KG1 (cell line): ENCODE measurements at regions not wholly inside any gene's neighbourhood (a gene's known extent, or its start where the extent isn't known, plus 50 kb on each side); places are given as distances from the start of the nearest gene placed in this dataset.
"Not testable (repeated sequence)": the region's sequence is repeated elsewhere in the genome, so short reads cannot be mapped to it uniquely, and the experiment has no call there.

Experiments
- DNase-seq: peaks from one replicate; lab custom pipeline; 2025; lab: John Stamatoyannopoulos, UW

GRCh38 chr4:160352637-160353036, 1249.8 kb downstream of the RAPGEF2 start:
- DNase-seq, result no peak

DNA sequence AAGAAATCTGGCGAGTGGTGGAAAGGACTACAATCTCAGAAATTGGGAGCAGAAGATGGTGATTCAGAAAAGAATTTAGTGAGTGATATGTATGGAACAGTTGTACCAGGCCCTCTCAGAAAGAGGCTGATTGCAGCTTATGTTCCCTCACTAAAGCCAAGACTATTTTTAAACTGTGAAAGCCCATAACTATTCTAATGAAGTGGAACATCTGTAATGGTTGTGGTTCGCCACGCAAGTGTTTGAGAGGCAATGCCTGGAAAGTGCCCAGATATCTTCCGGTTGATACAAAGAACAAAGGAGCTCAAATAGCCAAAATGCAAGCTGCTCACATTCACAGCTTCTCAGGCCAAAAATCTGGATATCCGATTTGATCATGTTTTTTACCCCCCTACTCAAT, 1250.7 kb downstream of the RAPGEF2 start:
- DNase-seq, result no peak

GRCh38 chr4:160362478-160362877, 1259.6 kb downstream of the RAPGEF2 start:
- DNase-seq, result no peak

DNA sequence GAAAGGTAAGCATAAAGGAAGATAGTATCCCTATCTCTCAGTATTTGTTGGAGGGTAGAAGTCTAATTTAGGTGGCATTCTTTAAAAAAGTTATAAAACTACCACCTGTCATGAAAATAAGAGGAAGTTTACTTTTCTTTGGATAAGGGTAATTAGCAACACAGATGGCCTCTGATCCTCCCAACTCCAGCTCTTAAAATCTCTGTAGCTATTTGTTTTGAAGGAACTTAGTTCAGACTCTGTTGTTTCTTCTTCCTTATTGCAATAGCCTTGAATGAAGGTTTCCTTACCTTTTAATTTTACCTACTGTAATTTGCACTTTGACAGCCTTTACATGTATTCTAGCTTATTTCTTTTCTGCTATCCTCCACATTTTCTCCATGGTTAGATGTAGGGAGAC, 1261.3 kb downstream of the RAPGEF2 start:
- DNase-seq, result no peak

DNA sequence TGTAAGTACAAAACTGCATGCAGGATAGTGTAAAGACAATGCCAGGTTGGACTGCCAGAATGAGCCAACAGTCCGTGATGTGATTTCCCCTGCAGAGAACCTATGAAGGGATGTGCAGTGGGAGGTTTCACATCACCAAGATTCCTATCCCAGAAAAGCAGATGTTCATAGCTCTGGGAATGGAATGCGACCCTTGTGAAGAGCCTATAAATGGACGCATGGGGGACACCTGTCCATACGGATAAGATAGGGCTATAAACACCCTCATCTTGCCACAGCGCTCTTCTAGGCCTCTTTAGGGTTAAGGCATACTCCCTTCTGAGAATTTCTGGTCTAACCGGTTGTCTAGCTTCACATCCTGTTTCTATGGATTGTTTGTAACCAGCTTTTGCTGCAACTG, 1261.8 kb downstream of the RAPGEF2 start:
- DNase-seq, result not testable (repeated sequence)

DNA sequence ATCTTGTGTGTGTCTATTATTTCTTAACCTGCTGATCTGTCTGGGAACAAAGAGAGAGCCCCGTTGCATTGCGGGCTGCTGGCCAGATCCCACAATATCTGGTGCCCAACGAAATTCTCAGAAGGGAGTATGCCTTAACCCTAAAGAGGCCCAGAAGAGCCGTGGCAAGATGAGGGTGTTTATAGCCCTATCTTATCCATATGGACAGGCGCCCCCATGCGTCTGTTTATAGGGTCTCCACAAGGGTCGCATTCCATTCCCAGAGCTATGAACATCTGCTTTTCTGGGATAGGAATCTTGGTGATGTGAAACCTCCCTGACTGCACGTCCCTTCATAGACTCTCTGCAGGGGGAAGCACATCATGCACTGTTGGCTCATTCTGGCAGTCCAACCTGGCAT, 1262.5 kb downstream of the RAPGEF2 start:
- not testable (repeated sequence) for DNase-seq

DNA sequence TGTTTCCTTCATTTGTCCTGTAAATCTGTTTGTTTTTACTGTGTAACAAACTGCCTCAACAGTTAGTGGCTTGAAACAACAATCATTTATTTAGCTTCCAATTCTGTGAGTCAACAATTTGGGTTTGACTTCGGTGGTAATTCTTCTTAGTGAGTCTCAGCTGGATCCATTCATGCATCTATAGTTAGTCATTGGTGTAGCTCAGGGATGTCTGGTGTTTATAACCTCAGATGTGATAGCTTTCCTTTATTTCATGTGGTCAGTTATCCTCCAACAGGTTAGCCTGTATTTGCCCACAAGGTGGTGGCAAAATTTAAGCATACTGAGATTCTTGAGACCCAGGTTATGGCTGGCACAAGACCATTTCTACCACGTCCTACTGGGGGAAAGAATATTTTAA, 1267.2 kb downstream of the RAPGEF2 start:
- DNase-seq, result no peak

- DNase-seq, result no peak
Observed at GRCh38 chr4:160371446-160371845, 1268.6 kb downstream of the RAPGEF2 start.

DNA sequence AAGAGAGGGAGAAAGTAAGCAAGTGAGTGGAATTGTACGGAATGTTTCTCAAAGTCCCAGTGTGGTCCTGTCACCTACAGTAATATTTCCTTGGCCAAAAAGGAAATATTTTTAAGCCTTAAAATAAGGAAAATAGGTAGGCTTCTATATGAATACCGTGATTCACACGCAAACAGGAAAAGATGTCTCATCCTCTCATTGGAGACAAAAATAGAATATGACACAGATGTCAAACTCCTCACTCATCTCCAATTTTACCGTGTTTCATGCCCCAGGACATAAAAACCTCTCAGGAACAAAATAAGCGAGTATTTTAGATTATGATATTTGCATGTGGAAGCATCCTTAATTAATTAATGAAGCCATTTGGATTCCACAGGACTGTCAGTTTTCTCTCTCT, 1269.5 kb downstream of the RAPGEF2 start:
- no peak for DNase-seq

DNA sequence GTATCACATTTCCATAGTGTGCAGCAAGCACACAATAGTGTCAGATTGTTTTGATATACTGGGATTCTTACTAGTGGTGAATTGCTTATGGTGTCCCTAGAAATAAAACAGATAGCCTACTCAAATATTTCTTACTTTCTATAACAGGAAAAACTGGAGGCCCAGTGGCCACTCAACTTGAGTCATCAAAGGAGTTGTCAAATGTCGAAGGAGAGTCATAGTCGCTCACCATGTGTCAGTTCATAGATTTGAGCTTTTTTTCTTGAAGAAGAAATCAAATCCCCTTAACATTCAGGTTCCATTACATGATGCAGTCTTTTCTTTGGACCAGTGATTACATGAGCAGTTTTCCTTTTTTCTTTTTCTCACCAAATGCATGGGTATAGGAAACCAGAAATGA, 1271.0 kb downstream of the RAPGEF2 start:
- DNase-seq, result no peak

DNA sequence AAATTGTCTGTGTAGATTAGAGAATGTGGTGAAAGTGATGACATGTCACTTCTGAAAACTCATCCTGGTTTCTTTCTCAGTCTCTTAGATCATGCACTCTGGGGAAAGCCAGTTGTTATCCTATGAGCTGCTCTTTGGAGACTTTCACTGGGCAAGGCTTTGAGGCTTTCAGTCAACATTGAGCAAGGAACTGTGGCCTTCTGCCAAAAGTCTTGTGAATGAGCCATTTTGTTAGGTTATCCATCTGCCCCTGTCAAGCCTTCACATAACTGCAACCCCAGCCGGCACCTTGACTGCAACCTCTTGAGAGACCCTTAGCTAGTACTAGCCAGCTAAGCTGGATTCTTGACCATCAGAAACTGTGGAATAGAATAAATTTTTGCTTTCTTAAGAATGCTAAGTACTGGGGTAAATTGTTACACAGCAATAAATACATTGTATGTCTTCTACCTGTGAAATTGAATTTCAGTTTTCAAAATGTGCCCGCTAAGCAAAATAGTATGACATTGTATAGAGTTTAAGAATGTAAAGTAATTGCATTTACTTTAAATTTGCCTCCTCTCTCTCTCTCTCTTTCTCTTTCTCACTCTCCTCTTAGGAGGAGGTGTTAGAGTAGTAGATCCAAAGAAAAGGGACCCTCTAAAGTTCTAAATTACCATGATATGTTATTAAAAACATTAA, 1273.0 kb downstream of the RAPGEF2 start:
- DNase-seq, result no peak

DNA sequence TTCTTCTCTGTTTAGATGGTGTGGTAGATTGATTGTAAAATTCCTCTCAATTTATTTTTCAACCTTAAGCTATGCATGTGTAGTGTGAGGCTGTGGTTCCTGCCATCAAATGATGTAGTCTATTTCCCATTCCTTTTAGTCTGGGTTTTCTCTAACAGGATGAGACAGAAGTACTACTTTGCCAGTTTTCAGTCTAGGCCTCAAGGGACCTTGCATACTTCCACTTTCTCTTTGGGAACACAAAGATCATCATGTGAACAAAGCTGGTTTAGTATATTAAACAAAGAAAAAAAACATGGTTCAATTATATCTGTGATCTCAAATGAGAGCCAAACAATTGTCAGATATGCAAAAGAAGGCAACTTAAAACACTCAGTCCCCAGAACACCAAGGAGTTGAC, 1284.0 kb downstream of the RAPGEF2 start:
- DNase-seq, result no peak

GRCh38 chr4:160399826-160400225, 1296.9 kb downstream of the RAPGEF2 start:
- no peak for DNase-seq

DNA sequence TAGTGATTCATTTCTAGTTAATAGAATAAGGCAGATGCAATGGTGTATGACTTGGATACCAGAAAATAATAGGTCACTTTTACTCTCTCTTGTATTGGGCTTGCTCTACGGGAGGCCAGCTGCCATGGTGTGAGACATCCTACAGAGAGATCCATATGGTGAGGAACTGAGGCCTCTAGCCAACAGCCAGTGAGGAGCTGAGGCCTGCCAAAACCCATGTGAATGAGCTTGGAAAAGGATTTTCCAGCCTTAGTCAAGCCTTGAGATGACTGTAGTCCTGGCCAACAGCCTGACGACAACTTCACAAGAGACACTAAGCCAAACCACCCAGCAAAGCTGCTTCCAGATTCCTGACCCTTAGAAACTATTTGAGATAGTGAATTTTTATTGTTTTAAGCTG, 1300.2 kb downstream of the RAPGEF2 start:
- no peak for DNase-seq

DNA sequence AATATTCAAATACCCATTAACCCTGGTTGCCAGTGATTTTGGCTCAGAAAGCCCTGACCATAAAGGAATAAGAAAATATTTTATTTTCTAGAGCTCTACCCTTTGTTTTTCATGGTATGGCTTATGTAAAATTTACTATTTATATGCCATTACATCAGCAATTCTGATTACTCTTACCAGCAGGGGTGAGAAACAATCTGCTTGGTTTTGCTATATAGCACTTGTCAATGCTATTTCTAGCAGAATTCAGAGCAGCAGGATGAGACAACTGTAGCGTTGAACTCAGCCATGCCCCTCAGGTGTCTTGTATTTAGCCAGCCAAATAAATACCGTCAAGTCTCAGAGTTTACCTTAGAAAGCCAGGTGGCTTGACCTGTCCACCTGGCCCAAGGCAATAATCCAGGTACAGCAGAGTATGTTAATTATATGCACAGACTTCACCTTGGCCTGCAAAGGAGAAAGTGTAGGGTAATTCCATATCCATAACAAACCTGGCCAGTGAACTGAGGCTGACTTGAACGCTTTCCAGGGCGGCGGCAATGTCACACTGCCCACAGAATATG, 1303.5 kb downstream of the RAPGEF2 start:
- DNase-seq, result no peak

- DNase-seq, result no peak
Observed at GRCh38 chr4:160414496-160414895, 1311.6 kb downstream of the RAPGEF2 start.

- DNase-seq, result no peak
Observed at GRCh38 chr4:160423879-160424451, 1321.1 kb downstream of the RAPGEF2 start.

DNA sequence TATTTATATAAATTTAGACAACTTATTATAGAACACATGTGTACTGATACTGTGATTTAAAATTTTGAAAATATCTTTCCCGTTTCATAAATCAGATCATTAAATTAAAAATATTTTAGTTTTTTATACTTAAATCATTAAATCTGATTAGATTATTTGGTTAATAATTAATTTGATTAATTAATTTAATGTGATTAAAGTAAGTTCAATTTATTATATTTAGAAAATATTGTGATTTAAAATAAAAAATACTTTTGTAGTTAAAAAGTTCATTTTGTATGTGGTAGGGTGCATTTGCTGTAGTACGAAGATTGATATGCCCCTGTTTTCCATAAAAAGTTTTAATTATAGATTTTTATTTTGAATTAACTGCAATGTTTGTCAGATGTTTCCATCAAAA, 1323.4 kb downstream of the RAPGEF2 start:
- DNase-seq, result no peak

GRCh38 chr4:160450876-160451275, 1348.0 kb downstream of the RAPGEF2 start:
- no peak for DNase-seq

DNA sequence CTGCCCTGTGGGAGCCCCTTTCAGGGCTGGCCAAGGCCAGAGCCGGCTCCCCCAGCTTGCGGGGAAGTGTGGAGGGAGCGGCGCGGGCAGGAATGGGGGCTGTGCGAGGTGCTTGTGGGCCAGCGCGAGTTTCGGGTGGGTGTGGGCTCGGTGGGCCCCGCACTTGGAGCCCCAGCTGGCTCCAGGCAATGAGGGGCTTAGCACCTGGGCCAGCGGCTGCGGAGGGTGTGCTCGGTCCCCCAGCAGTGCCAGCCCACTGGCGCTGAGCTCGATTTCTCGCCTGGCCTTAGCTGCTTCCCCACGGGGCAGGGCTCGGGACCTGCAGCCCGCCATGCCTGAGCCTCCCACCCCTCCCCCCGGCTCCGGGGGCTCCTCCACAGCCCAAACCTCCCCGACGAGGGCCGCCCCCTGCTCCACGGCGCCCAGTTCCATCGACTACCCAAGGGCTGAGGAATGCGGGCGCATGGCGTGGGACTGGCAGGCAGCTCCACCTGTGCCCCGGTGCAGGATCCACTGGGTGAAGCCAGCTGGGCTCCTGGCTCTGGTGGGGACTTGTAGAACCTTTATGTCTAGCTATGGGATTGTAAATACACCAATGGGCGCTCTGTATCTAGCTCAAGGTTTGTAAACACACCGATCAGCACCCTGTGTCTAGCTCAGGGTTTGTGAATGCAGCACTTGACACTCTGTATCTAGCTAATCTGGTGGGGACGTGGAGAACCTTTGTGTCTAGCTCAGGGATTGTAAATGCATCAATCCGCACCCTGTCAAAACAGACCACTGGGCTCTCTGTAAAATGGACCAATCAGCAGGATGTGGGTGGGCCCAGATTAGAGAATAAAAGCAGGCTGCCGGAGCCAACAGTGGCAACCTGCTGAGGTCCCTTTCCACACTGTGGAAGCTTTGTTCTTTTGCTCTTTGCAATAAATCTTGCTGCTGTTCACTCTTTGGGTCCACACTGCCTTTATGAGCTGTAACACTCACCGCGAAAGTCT, 1379.1 kb downstream of the RAPGEF2 start:
- not testable (repeated sequence) for DNase-seq

DNA sequence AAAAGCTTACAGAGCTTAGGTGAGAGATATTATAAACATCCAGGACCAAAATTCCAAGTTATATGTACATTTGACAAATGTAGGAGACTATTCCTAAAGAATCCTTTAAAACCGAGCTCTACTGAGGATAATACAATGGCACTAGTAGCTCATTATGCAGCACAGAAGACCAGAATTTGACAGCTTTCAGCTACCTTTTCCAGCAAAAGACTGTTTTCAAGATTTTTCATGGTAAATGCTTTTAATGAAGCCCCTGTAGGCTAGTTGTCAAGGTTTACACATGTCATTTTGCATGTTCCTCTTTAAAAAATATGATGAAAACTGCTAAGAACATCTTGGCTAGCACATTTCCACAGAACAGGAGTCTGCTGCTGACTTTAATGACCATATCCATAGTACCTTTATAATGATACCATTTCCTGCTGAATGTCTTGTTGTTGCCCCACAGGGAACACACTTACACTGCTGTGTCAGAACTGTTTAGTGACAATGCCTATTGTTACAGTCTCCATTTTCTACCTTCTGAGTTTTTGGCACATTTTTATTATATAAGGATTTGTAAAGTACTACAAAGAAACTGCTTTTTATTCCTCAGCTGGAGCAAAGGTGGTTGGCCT, 1382.3 kb downstream of the RAPGEF2 start:
- DNase-seq, result no peak

DNA sequence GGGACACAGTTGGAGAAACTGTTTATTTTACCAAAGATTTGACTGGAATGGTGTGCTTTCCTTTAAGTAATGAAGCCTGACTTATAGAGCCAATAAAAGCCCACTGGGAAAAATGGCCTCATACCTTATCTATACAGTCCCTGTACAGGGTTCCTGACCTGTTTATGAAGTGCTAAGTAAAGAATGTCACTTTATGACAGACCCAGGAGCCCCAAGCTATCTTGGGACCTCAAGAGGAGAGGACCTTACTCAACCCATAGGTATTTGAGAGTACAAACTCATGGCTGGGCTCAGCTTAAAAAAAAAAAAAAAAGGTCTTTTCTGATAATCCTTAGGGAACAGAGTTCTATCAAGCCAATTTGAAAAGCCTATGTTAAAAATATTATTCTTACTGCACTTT, 1389.3 kb downstream of the RAPGEF2 start:
- DNase-seq, result no peak
